GM18508 (cell line): ENCODE measurements at regions not wholly inside any gene's neighbourhood (a gene's known extent, or its start where the extent isn't known, plus 50 kb on each side); places are given as distances from the start of the nearest gene placed in this dataset.
A peak's percentile ranks its signal among the peaks of the same experiment; 100 is the strongest.

Experiments
- ATAC-seq: cut with Tn5 transposase; IDR thresholded peaks from one replicate; pipeline ENCODE4 v1.9.1; 2021; ENCODE audit warnings: moderate number of reproducible peaks; ENCODE audit not compliant: insufficient read depth, unreplicated experiment

DNA sequence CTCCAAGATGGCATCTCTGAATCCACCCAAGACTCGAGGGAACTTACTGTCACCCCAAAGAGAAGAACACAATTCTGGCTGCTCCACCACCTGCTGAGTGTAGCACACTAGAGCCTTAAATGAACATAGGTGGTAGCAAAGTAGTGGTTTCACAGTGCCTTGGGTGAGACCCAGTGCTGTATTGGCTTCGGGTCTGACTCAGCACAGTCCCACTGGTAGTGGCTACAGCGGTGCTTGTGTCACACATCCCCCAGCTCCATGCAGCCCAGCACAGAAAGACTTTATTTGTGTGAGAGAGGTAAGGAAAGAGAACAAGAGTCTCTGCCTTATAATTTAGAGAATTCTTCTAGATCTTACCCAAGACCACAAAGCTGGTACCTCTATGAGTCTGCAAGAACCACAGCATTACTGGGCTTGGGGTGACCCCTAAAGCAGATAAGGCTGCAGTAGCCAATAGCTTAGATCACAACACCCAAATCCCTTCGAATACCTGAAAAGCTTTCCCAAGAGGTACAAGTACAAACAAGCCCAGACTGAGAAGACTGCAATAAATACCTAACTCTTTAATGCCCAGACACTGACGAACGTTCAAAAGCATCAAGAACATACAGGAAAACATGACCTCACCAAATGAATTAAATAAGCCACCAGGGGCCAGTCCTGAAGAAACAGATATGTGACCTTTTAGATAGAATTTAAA is 83.3 kb upstream of the SLC38A4 start:
- ATAC-seq = no peak

DNA sequence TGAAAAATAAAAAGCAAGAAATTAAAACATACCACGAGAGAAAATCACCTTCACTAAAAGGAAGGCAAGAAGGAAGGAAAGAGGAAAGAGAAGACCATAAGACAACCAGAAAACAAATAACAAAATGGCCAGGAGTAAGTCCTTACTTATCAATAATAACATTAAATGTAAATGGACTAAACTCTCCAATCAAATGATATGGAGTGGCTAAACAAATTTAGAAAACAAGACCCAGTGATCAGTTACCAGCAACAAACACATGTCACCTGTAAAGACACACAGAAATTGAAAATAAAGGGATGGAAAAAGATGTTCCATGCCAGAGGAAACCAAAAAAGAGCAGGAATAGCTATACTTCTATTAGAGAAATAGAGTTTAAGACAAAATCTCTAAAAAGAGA is 85.0 kb upstream of the SLC38A4 start:
- ATAC-seq = no peak

DNA sequence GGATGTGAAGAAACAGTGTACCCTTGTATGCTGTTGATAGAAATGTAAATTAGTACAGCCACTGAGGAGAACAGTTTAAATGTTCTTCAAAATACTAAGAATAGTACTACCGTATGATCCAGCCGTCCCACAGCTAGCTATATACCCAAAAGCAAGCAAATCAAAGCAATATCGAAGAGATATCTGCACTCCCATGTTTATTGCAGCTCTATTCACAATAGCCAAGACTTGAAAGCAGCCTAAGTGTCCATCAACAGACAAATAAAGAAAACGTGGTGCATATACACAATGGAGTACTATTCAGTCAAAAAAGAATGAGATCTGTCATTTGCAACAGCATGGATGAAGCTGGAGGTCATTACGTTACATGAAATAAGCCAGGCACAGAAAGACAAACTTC is 88.5 kb upstream of the SLC38A4 start:
- no peak for ATAC-seq

DNA sequence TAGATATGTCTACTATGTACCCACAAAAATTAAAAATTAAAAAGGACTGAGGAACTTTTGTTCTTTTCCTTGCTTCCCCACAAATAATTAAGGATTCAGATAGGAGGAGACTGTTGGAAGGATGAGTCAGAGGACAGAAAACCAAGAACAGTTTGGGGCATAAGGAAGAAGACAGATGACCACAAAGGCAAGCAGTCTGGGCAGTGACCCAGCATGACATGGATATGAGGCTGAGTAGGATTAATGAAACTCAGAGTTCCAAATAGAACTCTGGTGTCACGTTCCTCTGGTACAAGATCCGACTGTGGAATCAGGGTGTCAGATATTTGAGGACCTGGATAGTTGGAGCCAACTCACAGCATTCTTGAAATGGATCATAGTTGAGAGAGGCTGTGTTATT is 89.3 kb upstream of the SLC38A4 start:
- ATAC-seq = no peak

DNA sequence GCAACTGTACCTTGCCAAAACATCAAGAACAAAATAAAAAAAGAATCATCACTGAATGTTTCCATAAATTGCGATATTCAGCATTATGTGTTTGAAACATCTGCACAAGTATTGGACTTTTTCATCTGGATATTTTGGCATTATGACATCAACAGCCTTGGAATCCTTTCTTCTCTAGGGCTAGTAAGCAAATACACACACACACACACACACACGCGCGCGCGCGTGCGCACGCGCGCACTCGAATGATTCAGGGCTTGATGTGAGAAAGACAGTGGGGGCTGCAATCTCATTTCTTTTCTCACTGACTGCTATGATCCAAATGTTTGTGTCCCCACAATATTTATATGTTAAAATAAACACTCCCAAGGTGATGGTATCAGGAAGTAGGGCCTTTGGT is 90.0 kb upstream of the SLC38A4 start:
- no peak for ATAC-seq

DNA sequence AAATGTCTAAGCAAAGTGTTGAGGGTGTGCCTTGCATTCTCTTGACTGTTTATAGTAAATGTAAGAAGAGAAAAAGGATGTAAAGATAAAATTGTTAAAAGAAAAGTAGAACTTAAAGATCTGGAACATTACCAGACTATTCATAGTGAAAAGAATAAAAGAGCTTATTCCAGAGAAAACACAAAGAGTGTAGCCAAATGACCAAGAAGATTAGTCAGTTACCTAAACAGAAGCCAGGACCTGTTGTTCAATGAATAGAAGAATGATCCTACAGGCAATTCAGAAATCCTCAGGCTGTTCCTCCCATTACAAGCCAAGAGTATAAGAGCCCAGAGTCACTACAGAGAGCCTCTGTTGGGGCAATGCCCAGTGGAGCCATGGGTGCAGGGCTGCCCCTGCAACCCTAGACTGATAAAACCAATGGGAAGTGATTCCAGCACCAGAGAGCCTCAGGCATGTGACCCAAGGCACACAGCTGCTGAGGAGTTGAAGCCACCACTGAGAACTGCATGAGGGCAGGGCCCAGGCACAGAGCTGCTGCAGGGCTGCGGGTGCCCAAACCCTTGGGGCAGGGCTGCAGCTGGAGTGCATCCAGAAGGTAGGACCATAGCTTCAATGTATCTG is 91.1 kb upstream of the SLC38A4 start:
- ATAC-seq = no peak

DNA sequence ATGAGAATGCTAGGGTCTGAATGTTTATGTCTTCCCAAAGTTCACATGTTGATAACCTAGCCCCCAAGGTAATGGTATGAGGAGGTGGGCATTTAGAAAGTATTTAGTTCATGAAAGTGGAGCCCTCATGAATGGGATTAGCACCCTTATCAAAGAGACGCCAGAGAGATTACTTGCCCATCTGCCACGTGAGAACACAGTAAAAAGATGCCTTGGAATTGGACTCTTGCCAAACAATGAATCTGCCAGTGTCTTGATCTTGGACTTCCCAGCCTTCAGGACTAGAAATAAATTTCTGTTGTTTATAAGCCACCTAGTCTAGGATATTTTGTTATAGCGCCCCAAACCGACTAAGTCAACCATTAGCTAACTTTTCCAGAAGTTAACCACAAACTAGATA is 92.0 kb upstream of the SLC38A4 start:
- no peak for ATAC-seq

DNA sequence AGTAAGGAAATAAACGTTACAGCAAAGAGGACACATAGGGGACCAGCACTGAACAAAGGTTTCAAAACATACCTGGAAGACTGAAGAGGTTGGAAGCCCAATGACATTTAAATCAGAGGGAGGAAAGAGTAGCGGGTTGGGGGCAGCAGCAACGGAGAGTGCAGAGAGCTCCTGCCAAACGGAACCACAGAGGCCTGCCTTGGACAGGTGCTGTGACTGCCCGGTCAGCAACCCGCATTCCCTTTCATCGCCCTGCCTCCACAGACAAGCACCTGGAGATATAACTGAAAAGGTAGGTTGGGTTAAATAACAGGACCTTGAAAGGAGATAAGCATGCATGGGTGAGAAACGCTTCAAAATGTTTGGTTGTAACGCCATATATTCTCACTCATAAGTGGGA is 92.8 kb upstream of the SLC38A4 start:
- no peak for ATAC-seq

DNA sequence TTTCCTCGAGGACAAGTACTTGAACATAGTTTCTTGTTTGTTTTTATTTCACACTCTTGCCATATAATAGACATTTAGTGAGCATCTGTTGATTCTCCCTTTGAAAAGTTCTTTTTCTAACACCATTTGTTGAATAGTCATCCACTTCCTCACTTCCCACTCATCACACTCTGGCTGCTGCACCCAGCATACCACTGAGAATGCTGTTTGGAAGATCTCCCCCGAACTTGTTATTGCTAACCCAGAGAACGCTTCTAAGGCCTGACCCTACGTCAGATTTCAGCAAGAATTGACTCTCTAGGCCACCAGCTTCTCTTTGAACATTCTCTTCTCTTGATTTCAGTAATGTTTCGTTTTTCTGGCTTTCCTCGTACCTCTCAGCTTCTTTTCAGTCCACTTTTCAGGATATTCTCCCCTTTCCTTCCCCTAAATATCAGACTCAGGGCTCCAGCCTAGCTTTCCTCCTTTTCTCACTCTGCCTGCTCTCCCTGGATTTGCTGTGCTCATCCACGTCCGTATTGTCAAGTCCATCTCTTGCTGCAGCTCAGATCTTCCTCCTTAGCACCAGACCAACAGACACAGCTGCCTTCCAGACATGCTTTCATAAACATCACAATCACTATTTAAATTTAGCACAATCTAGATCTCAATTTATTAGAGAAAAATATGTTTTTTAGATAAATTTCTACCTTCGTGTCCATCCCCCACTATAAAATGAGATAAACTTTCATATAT is 94.0 kb upstream of the SLC38A4 start:
- no peak for ATAC-seq

DNA sequence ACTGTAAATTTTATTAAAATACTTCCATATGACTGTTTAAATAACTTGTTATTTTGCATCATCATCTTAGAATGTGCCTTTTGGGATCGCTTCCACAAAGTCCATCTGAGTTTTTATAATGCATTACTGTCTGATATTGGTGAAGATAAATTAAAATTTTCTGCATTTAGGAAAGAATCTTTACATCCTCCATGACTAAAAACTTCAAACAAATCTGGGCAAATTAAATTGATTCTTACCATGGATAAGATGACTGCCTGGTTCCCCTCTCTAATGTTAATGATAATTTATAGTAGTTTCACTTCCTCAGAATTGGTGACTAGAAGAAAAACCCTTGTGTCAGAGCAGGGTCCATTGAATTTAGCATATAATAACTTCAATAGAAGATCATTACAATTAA is 94.7 kb upstream of the SLC38A4 start:
- peak; percentile 93 for ATAC-seq

DNA sequence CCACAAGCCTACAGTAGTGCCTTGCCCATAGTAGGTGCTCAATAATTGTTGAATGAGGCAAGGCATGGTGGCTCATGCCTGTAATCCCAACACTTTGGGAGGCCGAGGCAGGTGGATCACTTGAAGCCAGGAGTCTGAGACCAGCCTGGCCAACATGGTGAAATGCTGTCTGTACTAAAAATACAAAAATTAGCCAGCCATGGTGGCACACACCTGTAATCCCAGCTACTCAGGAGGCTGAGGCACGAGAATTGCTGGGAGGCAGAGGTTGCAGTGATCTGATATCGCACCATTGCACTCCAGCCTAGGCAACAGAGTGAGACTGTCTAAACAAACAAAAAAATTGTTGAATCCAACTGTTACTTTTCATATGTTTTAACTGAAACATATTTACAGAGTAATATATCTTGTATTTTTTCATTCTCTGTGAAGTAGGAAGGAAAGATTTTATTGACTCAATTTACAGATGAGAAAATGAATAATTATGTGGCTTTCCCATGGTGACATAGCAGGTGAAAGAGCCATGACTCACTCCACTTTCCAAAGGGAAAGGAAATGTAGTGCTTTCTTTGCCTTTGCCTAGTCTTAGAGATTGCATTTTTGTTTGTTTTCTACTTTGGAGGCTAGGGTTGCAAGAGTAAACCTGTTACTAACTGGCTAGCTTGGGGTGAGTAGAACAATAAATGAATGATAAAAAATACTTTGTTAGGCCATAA is 95.4 kb upstream of the SLC38A4 start:
- ATAC-seq = no peak

DNA sequence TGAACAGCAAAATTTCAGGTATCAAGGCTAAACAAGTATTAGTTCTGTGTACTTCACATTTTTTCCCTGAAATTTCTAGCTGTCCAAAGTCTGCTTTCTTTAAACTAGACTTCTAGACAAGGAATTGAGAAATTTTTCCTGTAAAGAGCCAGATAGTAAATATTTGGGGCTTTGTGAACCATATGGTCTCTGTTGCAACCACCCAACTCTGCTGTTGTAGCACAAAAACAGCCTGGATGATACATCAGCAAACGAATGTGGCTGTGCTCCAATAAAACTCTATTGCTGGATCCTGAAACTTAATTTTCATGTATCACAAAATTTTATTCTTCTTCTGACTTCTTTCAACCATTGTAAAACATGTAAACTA is 96.0 kb upstream of the SLC38A4 start:
- ATAC-seq = no peak

DNA sequence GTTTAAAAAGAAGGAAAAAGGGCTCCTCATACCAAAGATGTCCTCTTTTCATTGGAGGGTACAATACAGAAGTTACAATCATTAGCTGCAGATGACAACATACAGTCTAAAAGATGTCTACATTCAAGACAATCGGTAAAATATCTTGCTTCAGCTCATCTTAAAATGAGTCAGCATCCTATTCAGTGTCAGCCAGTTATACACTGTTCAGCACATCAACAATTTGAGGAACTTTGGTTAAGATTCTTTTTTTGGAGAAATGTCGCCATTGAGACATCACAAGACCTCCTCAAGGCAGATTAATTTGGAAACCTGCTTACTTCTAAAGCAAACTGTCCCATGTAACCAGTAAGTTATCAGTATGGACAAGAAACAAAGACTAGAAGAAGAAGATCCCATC is 100.7 kb upstream of the SLC38A4 start:
- ATAC-seq = no peak

DNA sequence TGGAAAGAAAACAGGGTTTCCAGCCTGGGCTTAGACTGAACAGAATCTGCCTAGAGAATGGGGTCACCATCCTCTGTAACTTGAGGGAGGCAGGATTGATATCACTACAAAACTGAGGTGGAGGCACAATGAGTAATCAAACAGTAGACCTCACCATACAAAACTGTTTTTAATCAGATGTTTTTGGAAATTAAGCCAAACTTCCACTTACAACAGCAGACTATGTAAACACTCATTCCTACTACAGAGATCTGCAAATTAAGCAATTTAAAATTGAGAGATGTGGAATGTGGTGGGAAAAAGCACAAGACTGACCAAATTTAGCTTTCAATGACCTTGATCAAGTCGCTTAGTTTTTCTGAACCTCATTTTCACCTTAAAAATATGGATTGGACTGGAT is 104.3 kb upstream of the SLC38A4 start:
- ATAC-seq = no peak

DNA sequence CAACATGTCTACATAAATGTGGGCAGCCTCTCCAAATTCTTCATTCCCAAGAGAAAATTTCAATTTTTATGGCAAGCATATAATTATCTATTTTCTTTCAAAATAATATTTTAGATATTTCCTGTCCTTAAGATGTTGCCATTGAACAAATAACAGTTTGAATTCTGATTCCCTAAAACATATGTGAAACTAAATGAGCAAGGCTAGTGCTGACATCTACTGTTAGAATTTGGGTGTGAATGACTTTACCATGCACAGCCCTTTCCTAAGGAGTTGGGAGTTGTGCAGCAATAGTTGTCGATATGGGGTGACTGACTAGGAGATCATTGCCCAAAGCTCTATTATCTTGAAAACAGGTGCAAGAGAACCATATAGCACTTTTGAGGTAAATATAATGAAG is 108.2 kb upstream of the SLC38A4 start:
- no peak for ATAC-seq

DNA sequence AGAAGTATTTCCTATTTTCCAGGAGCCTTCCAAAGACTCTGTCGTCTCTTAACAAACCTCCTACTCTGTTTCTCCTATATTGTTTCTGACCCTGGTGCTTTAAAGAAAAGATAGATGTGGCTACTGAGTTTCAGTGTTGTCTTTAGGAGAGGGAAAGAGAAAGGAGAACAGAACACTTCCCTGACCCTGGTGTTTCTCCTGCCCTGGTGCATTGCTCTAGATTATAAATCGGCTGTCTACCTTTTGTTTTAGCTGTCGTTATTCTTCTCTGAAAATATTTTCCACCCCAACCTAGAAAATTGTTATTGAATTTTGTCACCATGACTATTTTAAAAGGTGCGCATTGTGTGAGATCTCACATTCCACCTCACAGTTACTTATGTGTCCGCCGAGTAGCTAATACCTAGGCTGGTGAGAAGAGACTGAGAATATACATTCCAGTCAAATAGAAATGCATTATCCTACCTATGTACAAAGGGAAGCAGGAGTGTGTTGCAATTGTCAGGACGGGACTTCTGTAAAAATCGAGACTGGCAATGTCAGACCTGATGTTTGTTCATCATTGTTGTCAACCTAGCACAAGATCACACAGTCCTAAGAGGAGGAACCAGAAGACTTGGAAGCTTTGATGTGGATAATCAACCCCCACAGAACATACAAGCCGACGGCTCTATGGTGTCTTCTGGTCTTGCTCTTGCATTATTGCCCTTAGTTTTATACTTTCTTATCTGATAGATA is 108.7 kb upstream of the SLC38A4 start:
- no peak for ATAC-seq

DNA sequence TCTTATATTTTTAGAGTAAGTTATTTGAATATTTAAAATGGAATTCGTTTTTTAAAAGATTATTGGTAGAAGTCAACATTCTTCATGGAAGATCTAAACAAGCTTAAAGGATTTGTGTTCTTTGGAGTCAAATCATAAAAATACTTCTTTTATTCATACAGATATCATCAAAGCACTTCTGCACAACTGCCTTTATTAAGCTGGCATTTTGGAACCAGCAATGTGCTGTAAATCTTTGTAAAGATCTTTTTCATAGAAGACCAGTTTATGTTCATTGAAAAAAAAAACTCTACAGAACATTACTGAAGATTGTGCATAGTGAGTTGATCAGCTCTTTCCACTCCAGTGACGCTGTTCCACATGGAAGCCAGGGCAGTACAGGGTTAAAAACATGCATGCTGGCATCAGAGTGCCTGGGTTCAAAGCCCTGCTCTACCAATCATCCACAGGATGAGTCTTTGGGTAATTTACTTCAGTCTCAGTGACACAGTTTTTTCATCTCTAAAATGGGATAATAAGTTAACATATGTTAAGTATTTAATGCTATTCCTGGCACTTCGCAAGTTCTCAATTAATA is 109.6 kb upstream of the SLC38A4 start:
- no peak for ATAC-seq

DNA sequence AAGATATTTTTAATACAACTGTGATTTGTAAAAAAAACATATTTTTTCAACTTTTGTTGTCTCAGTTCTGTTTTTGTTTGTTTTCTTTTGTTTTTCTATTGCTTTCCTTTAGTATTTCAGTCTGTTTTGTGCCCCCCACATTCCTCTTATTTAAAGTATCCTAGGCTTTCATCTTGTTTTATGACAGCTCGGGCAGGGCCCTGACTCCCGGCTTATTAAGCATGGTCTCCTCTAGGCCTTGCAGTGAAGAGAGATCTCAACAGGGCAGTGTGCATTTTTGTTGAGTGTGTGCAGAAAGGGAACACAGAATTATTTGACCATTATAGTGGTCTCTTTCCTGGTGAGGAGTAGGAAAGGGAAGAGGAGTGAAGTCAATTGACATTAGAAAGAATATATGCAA is 110.2 kb upstream of the SLC38A4 start:
- no peak for ATAC-seq

DNA sequence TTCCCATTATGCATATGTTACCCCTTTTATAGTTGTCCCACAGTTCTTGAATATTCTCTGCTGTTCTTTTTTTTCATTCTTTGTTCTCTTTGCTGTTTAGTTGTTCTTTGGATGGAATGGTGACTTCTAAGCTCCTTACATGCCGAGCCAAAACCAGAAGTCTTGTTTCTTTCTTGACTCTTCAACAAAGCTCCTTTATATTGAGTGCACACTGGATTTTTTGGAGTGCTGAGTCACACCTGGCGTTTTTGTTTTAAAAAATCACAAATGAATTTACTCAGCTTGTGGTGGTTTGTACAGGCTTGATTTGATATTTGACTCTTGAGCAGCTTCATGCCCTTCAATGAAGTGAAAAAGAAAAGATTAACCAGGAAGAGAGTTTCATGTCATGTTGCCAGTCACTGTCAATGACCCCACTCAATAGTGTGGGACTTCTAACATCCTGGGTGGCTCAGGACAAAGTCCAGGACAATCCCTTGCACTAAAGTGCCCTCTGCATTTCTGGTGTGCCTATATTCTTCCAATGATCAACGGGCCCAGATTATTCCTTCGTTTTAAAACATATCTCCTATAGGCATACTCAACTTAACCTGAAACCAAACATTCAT is 112.4 kb upstream of the SLC38A4 start:
- no peak for ATAC-seq

DNA sequence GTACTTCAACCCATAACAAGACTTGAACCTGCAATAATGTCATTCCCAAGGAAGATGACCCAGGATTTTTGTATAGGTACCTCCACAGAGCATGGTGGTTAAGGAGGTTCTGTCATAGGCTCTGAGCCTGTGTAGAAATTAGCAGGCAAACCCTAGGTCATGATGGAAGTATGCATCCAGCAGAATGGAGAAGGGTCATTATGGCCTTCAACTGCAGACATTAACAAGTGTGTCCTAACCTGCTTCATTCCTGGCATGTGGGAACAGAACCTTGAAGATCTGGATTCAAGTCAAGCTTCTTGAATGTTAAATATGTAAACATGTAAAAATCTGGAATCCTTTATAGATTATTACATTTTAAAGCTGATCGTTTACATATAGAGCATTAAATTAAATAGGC is 116.2 kb upstream of the SLC38A4 start:
- ATAC-seq = no peak
